NCI-H1694 treated with DMSO at 0.1 percent for 48 hours (cell line): ENCODE measurements at regions not wholly inside any gene's neighbourhood (a gene's known extent, or its start where the extent isn't known, plus 50 kb on each side); places are given as distances from the start of the nearest gene placed in this dataset.
"Not testable (repeated sequence)": the region's sequence is repeated elsewhere in the genome, so short reads cannot be mapped to it uniquely, and the experiment has no call there.

ENCODE experiments used
- DNase-seq: peaks from one replicate; lab custom pipeline; 2025; lab: John Stamatoyannopoulos, UW

DNA sequence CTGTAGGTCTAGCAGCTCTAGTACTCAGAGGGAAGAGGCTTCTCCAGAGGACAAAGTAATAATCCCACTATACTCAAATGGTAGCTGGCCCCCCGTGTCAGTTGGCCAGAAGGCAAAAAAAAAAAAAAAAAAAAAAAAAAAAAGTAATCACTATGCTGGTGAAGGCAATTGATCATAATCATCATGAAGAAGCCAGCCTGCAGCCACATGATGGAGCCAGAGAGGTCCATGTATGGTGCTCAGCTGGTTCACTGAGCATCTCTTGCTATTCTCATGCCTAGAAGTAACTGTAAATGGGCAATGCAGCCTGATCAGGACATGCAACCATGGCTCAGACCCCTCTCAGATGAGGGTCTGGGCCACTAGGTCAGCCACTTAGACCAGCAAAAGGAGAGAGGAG lies 378.8 kb downstream of the MED13L start:
- DNase-seq, result no peak

GRCh38 chr12:115897729-115898128 lies 379.8 kb downstream of the MED13L start:
- no peak for DNase-seq

DNA sequence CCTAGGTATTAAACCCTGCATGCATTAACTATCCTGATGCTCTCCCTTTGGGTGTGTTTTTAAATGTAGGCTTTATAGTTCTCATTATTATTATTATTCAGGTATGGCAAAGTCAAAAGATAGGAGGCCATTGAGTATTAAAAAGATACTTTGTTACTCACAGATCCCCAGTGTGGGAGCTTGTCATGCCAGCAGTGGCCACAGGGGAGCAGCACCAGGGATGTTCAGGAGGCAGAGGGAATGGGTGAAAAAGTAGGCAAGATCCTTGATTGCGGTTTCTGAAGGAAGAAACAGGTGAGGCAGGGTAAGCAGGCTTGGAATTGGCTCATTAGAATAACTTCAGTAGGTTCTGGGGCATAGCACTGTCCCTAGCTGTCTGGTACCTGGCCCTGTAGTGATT lies 382.2 kb downstream of the MED13L start:
- no peak for DNase-seq

GRCh38 chr12:115891556-115892164 lies 385.8 kb downstream of the MED13L start:
- DNase-seq, result no peak

DNA sequence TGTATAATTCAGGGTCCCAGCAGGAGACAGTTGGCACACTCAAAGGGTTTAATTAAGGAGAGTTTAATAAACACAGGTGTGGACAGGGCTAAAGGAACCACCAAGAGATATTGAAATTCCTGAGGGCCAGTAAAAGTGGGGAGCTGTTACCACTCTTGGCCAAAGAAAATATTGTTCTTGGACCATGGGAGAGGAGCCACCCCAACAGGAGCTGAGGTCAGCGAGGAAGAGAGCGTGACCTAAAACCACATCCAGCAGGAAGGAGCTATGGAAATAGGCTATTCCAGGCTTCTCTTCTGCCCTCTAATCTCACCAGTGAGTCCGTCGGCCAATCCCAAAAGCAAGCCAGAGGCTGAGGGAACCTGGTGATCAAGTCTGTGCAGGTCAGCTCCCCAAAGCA lies 390.8 kb downstream of the MED13L start:
- no peak for DNase-seq

- DNase-seq, result no peak
Measured at GRCh38 chr12:115885040-115885690, 392.3 kb downstream of the MED13L start.

DNA sequence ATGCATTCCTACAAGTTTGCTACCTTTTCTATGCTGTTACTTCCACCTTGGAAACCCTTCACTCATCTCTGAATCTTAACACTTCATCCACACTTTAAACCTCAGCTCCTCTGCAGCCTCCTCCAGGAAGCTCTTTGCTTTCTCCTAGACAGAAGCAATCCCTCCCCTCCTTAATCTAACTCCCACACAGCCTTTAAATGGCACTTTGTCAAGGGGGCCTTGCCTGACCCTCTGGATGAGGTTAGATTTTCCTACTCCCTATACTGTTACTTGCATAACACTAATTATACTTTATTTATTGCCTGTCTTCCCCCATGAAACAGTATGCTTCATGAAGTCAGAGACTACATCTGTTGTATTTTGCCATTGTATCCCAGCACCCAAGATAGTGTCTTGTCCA lies 394.6 kb downstream of the MED13L start:
- no peak for DNase-seq

- no peak for DNase-seq
Measured at GRCh38 chr12:115880238-115880637, 397.3 kb downstream of the MED13L start.

GRCh38 chr12:115879354-115879753 lies 398.1 kb downstream of the MED13L start:
- DNase-seq, result no peak

DNA sequence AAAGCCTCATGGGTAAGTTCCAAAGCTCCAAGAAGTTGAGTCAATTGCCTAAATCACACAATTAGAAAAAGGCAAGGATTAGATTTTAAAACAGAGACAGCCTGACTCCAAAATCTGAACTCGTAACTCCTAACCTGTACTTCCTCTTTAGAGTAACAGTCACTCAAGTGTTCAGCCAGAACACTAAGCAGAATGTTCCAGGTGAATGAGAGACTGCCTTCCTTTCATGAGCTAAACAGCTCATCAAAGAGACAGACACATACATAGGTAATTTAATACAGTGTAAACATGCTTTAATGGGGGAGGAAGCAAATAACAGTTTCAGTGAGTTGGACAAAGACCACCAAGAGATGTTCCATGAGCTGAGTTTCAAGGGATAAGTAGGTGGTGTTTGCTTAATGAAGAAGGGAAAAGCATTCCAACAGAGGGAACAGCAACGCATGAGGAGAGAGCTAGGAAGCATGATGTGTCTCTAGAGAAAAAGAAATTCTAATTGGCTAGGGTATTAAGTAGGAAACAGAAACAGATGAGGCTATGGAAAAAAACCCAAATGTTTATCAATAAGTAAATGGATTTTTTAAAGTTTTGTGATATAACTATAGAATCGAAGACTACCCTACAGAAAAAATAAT lies 403.9 kb downstream of the MED13L start:
- no peak for DNase-seq

DNA sequence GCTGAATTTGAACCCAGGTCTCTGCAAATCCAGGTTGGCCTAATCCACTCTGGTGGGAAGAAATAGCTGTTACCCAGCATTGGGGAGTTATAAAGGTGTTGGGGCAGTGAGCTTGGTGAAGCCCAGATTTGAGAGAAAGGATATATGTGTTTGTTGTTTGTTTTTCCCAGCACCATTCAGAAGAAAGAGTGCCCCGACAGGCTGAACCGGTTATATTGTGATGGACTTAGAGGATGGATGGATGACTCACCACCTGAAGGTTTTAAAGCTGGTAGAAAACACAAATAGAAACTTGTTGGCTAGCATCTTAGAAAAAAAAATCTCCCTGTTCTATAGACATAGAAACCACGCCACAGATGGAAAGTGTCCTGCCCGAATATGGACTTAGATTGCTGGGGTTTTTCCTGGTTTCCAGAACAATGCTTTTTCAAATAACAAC lies 404.6 kb downstream of the MED13L start:
- no peak for DNase-seq

- no peak for DNase-seq
Measured at GRCh38 chr12:115872212-115872611, 405.3 kb downstream of the MED13L start.

GRCh38 chr12:115871714-115872113 lies 405.8 kb downstream of the MED13L start:
- DNase-seq, result peak; percentile 0

- DNase-seq, result no peak
Measured at GRCh38 chr12:115870510-115870909, 407.0 kb downstream of the MED13L start.

DNA sequence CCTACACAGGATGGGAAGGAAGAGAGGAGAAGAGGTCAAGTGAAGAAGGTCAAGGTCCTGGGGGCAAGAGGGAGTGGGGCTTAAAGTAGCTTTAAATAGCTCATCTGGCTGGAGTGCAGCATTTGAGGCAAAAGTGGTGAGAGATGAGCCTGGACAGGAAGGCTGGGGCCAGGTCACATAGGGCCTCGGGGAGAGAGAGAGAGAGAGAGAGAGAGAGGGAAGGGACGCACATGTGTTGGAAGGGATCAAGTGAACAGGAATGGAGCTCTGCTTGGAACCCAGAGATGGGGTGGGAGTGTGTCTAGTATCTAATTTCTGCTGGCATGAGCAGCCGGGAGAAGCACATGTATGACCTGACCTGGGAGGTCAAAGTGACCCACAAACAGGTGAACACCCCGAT lies 407.5 kb downstream of the MED13L start:
- no peak for DNase-seq

DNA sequence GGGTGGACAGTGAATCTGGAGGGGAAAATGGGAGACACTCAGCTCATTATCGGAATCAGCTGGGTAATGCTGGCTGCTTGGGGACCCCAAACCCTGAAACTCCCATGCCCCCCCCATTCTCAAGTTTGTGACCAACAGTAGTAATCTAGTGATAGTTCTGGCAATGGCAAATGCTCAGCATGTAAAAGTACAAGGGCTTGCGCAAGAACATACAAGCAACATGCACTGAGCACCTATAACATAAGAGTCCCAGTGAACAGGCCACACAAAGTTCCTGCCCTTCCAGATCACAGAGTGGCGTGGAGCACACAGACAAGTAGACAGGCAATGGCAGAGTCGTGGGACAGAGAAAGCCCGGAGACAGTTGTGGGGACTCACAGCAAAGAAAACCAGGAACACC lies 407.9 kb downstream of the MED13L start:
- no peak for DNase-seq

DNA sequence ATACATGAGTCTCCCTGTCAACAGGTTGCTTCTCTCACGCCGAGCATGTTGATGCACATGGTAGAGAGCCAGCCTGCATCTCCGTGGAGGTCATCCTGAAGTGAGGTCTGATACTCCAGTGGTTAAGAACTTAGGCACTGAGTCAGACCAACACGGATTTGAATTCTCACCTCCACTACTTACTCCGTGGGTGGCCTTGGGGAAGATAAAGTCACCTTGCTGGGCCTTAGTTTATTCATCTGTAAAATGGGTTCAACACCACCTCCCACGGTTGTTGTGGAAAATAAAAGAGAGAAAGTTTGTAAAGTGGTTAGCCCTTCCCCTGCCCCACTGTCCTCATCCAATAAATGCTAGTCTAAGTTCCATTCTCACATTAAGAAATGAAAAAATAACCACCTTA lies 408.9 kb downstream of the MED13L start:
- no peak for DNase-seq

- no peak for DNase-seq
Measured at GRCh38 chr12:115867854-115868253, 409.6 kb downstream of the MED13L start.

GRCh38 chr12:115866909-115867525 lies 410.5 kb downstream of the MED13L start:
- DNase-seq, result no peak

GRCh38 chr12:115866281-115866680 lies 411.2 kb downstream of the MED13L start:
- not testable (repeated sequence) for DNase-seq

- DNase-seq, result no peak
Measured at GRCh38 chr12:115864396-115864795, 413.1 kb downstream of the MED13L start.

GRCh38 chr12:115860619-115861018 lies 416.9 kb downstream of the MED13L start:
- DNase-seq, result no peak

GRCh38 chr12:115859231-115859630 lies 418.3 kb downstream of the MED13L start:
- no peak for DNase-seq
